Spinal cord (tissue), 9 donors: ENCODE measurements at regions not wholly inside any gene's neighbourhood (a gene's known extent, or its start where the extent isn't known, plus 50 kb on each side); places are given as distances from the start of the nearest gene placed in this dataset.
"Not testable (repeated sequence)": the region's sequence is repeated elsewhere in the genome, so short reads cannot be mapped to it uniquely, and the experiment has no call there.

Experiments
- DNase-seq, 6 donors: peaks; one replicate each; pipeline versions ENCODE4 v3.0.0 to v3.0.0-alpha.2; 2013 to 2015; ENCODE audit warnings: low spot score in 6 of 6, low read depth in 4 of 6
- H3K27ac ChIP-seq: one replicate; pipeline ENCODE4 v1.5.1; 2013; ENCODE audit warnings: low read depth, low read length, control low read depth
- H3K27me3 ChIP-seq: one replicate; pipeline ENCODE4 v1.6.1; 2013; ENCODE audit warnings: low read length; ENCODE audit not compliant: control insufficient read depth, insufficient read depth
- H3K36me3 ChIP-seq: one replicate; pipeline ENCODE4 v1.6.1; 2013; ENCODE audit warnings: low read length; ENCODE audit not compliant: control insufficient read depth, insufficient read depth
- H3K4me1 ChIP-seq: one replicate; pipeline ENCODE4 v1.6.1; 2013; ENCODE audit warnings: low read length; ENCODE audit not compliant: control insufficient read depth, insufficient read depth
- H3K4me3 ChIP-seq: one replicate; pipeline ENCODE4 v1.5.1; 2013; ENCODE audit warnings: low read depth, low read length, control low read depth
- H3K9me3 ChIP-seq: one replicate; pipeline ENCODE4 v1.6.1; 2013; ENCODE audit warnings: low read length; ENCODE audit not compliant: control insufficient read depth, insufficient read depth
- WGBS: methylation state at CpG from one replicate; pipeline ENCODE4 v1.1.5; 2013; ENCODE audit warnings: missing lambda C conversion rate; ENCODE audit not compliant: insufficient coverage; 5-methylcytosine and 5-hydroxymethylcytosine counted together
- donor health status: healthy.

- H3K4me1 ChIP-seq, H3K4me3 ChIP-seq, H3K27ac ChIP-seq, H3K36me3 ChIP-seq, H3K27me3 ChIP-seq, H3K9me3 ChIP-seq, DNase-seq: not testable (repeated sequence)
- 61% methylated on average over 5 of the region's 9 CpGs for WGBS
Observed at GRCh38 chr9:65401456-65402045, 116.5 kb upstream of the FOXD4L5 start.

- WGBS, result 87% methylated on average over 9 of the region's 9 CpGs
- Histone ChIP-seq H3K4me3 (no peak overlapping the region), H3K36me3 (no peaks in the 10 kb centered on the region), H3K27me3 (no peaks in the 10 kb centered on the region), H3K9me3 (peaks cover 5% of the 10 kb centered on the region), H3K4me1 (no peaks in the 10 kb centered on the region), H3K27ac (no peak overlapping the region)
- no peak for DNase-seq
Observed at GRCh38 chr9:65400886-65401285, 115.9 kb upstream of the FOXD4L5 start.

DNA sequence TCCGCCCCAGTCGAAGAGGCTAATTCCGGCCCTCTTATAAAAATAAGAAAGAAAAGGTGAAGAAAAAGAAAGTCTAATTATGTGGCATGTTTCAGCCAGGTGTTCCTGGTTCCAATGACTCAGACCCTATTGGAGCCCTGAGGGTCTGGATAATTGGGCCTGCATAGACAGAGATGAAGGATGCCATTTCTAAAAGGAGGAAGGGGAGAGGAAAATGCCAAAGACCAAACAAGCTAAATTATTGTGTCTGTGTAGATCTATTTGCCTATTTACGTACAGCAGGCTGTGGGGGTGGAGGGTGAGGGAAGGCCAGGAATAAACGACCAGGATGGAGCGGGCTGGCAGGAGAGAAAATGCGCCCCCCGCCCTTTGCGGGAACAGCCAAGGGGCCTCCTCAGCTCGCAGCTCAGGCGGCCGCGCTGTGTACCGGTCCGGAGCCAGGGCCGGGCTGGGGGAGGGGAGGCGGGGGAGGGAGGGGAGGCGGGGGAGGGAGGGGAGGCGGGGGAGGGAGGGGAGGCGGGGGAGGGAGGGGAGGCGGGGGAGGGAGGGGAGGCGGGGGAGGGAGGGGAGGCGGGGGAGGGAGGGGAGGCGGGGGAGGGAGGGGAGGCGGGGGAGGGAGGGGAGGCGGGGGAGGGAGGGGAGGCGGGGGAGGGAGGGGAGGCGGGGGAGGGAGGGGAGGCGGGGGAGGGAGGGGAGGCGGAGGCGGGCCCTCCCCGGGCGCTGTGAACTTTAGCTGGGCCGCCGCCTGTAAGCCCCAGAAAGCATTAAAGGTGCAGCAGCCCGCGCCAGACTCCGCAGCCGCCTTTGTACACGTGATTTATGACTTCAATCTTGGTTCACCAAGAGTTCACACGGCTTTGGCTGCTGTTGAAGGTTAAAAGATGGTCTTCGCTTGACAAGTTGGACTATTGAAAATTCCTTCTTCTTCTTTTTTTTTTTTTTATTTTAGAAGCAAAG, 113.0 kb upstream of the FOXD4L5 start:
- 81% methylated on average over 8 of the region's 42 CpGs for WGBS
- not testable (repeated sequence) for H3K27ac ChIP-seq, H3K27me3 ChIP-seq, H3K36me3 ChIP-seq, H3K4me3 ChIP-seq, H3K4me1 ChIP-seq, DNase-seq, H3K9me3 ChIP-seq

- not testable (repeated sequence) for H3K4me1 ChIP-seq, H3K4me3 ChIP-seq, H3K27me3 ChIP-seq, H3K9me3 ChIP-seq, DNase-seq, H3K27ac ChIP-seq, H3K36me3 ChIP-seq
- 86% methylated on average over 19 of the region's 20 CpGs for WGBS
Observed at GRCh38 chr9:65397226-65397625, 112.2 kb upstream of the FOXD4L5 start.

DNA sequence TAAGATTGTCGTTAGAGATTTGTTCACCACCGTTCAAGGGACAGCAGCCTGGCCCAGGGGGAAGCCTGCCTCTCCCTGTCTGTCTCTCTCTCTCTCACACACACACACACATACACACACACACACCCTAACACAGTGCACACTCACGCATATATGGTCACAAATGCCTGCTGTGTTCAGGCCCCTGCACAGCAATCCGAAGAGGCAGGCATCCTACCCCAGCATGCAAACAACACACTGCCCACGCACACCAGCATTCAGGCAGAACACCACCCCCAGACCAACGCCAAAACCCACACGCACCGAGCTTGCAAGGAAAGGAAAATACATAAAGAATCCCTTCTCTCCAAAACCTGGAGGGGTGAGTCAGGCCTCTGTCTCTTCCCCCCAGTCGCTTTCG, 111.6 kb upstream of the FOXD4L5 start:
- not testable (repeated sequence) for H3K9me3 ChIP-seq, H3K27ac ChIP-seq, DNase-seq, H3K4me3 ChIP-seq, H3K27me3 ChIP-seq, H3K4me1 ChIP-seq, H3K36me3 ChIP-seq
- WGBS, result 78% methylated on average over 5 of the region's 10 CpGs

DNA sequence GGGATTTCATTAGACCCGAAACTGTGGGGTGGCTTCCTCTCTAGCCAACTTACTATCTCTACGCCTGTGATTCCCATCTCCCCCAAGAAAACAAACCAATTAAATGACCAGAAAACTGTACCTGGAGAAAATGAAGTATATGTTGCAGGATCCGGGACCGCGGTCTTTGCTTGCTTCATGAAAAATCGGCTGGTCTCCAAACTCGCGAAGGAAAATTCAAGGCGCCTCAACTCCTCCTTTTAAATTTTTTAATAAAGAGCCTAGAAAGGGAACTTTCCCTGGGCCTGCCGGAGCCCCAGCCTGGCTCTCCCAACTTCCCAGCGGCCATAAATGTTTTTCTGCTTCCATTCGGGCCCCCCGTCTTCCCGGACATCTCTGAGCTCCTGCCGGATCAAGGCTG, 110.8 kb upstream of the FOXD4L5 start:
- DNase-seq, H3K4me3 ChIP-seq, H3K9me3 ChIP-seq, H3K4me1 ChIP-seq, H3K27me3 ChIP-seq, H3K27ac ChIP-seq, H3K36me3 ChIP-seq: not testable (repeated sequence)
- WGBS, result no CpG with 5 or more reads among the region's 15 CpGs

GRCh38 chr9:65395121-65395520, 110.1 kb upstream of the FOXD4L5 start:
- 79% methylated on average over 12 of the region's 25 CpGs for WGBS
- H3K27ac ChIP-seq, DNase-seq: not testable (repeated sequence)

DNA sequence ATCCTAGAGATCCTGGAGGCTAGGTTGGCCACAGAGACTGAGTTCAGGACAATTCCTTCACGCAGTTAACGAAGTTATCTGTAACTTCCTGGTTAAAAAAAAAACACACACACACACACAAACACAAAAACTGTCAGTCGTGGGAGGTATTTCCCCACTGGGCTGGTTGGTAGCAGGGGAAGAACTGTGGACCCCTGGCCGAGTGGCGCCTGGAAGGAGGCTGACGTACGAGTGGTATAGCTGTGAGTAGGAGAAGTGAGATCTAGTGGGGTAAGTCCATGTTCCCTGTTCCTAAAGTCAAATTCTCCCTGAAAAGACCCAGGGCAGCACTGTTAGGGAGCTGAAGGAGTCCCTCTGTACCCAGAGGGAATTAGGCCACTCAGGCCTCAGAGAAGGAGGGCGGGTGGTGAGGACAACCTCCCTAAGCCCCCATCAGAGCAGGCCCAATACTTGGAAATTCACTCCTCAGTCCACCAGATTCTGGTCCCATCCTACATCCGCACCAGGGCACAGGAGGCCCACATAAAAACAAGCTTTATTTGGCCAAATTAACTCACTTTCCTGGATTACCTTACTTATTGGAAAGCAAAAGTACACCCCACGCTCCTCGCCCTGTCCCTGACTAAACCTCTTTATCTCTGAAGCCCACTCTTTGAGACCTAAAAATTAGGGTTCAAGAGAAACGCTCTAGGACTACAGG, 108.3 kb upstream of the FOXD4L5 start:
- H3K4me3 ChIP-seq, H3K9me3 ChIP-seq, H3K27me3 ChIP-seq, DNase-seq, H3K36me3 ChIP-seq, H3K4me1 ChIP-seq, H3K27ac ChIP-seq: not testable (repeated sequence)
- 84% methylated on average over 8 of the region's 12 CpGs for WGBS

More at GRCh38 chr9:65395121-65395520, 110.1 kb upstream of the FOXD4L5 start:
- H3K36me3 ChIP-seq, H3K27me3 ChIP-seq, H3K4me3 ChIP-seq, H3K4me1 ChIP-seq, H3K9me3 ChIP-seq: not testable (repeated sequence)

DNA sequence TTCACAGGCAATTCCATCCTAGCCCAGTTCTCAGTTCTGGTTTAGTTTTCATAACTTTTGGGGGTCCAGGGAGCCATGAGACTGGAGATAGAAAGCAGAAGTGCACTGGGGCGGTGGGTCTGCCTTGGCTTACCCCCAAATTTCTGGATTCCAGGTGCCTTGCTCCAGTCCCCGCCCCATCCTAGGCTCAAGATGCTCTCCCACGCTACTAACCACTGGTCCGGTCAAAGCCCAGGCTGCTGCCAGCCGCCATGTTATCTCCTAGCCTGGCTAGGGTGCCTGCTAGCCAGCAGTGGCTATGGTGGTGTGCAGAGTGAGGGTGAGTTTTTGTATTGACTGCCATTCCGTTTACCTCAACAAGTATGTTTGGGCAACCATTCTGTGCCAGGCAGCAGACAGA, 107.6 kb upstream of the FOXD4L5 start:
- H3K27ac ChIP-seq, H3K36me3 ChIP-seq, H3K4me1 ChIP-seq, H3K4me3 ChIP-seq, H3K27me3 ChIP-seq, DNase-seq, H3K9me3 ChIP-seq: not testable (repeated sequence)
- WGBS, result 49% methylated on average over 3 of the region's 6 CpGs
